GM12878 (cell line): ENCODE measurements at regions not wholly inside any gene's neighbourhood (a gene's known extent, or its start where the extent isn't known, plus 50 kb on each side); places are given as distances from the start of the nearest gene placed in this dataset.

ENCODE experiments used
- ATAC-seq: fragments of 200-7000 bp; cut with Tn5 transposase; 3 replicates; pipeline ENCODE4 v1.9.1; 2020; ENCODE audit warnings: mild to moderate bottlenecking, moderate library complexity
- BruUV-seq: library from RNA; stranded (reverse); fragments of 400-500 nt; replicated peaks from 2 replicates; lab custom pipeline; 2021; lab: Mats Ljungman, UMichigan
- CTCF ChIA-PET: fragments of 300-600 bp; sonication (Branson Sonifier 250); formaldehyde crosslinking; extraction: SDS; loops from one replicate; lab custom pipeline; 2021; ENCODE audit warnings: inconsistent platforms; lab: Yijun Ruan, JAX
- POLR2A ChIA-PET: fragments of 350-600 bp; formaldehyde crosslinking; extraction: SDS; loops from one replicate; lab custom pipeline; 2021; ENCODE audit warnings: inconsistent platforms; lab: Charles Lee
- RAD21 ChIA-PET: fragments of 300-600 bp; sonication (Branson Sonifier 250); formaldehyde crosslinking; loops from one replicate; lab custom pipeline; 2023; ENCODE audit warnings: antibody characterized with exemption; ENCODE audit not compliant: unreplicated experiment; lab: Charles Lee
- SMC1A ChIA-PET: fragments of 300-600 bp; sonication (Branson Sonifier 250); formaldehyde crosslinking; loops from one replicate; lab custom pipeline; 2023; ENCODE audit not compliant: unreplicated experiment, uncharacterized antibody; lab: Charles Lee
- DNase-seq: peaks from one replicate; pipeline ENCODE4 v3.0.0-alpha.2; 2011; ENCODE audit warnings: low read depth, low spot score
- FAIRE-seq: peaks from 3 replicates; lab custom pipeline; 2011; peaks lifted over from hg19 to GRCh38; lab: Jason Lieb, UNC
- H2AFZ ChIP-seq: 2 replicates; pipeline ENCODE4 v1.6.0; 2011; ENCODE audit warnings: low read depth, low read length, control low read depth; ENCODE audit not compliant: control insufficient read depth
- H3K27ac ChIP-seq: 2 replicates; pipeline ENCODE4 v1.5.1; 2011; ENCODE audit warnings: control low read depth; ENCODE audit not compliant: control insufficient read depth, insufficient read depth
- H3K27me3 ChIP-seq, 2 experiments: replicated peaks in 1 of 2; 2 replicates each; pipeline versions ENCODE4 v1.6.0 to v1.6.1; 2011; ENCODE audit warnings: low read length in 1 of 2; ENCODE audit not compliant: control insufficient read depth in 2 of 2, insufficient read depth in 2 of 2
- H3K36me3 ChIP-seq, 2 experiments: 2 replicates each; pipeline ENCODE4 v1.5.1; 2011; ENCODE audit warnings: low read length in 1 of 2; ENCODE audit not compliant: control insufficient read depth in 2 of 2, insufficient read depth in 2 of 2
- H3K4me1 ChIP-seq: 2 replicates; pipeline ENCODE4 v1.6.1; 2011; ENCODE audit warnings: mild to moderate bottlenecking, low read length, moderate library complexity, mixed read lengths; ENCODE audit not compliant: control insufficient read depth, insufficient read depth
- H3K4me2 ChIP-seq: 2 replicates; pipeline ENCODE4 v1.6.0; 2011; ENCODE audit warnings: control low read depth; ENCODE audit not compliant: control insufficient read depth, insufficient read depth
- H3K4me3 ChIP-seq: fragments of 200-600 bp; sonication (generic); 2 replicates; pipeline ENCODE4 v1.5.1; 2016
- H3K79me2 ChIP-seq: 2 replicates; pipeline ENCODE4 v1.6.0; 2011; ENCODE audit warnings: low read length; ENCODE audit not compliant: control insufficient read depth, insufficient read depth
- H3K9ac ChIP-seq: 2 replicates; pipeline ENCODE4 v1.8.0; 2011; ENCODE audit warnings: low read length, control low read depth, mixed read lengths; ENCODE audit not compliant: control insufficient read depth, insufficient read depth
- H3K9me3 ChIP-seq: replicated peaks from 3 replicates; pipeline ENCODE4 v1.5.1; 2011; ENCODE audit warnings: mild to moderate bottlenecking, low read length; ENCODE audit not compliant: control insufficient read depth, insufficient read depth
- H4K20me1 ChIP-seq: 2 replicates; pipeline ENCODE4 v1.6.0; 2011; ENCODE audit not compliant: control insufficient read depth, insufficient read depth
- CBFB ChIP-seq: IDR thresholded peaks from 2 replicates; pipeline ENCODE4 v1.6.1; 2016; ENCODE audit warnings: antibody characterized with exemption, low read depth
- MEF2A ChIP-seq: IDR thresholded peaks from 2 replicates; pipeline ENCODE4 v1.6.1; 2011; ENCODE audit warnings: low read depth, mild to moderate bottlenecking, low read length, moderate library complexity; ENCODE audit not compliant: insufficient read depth
- MEF2B ChIP-seq: fragments of 450-650 bp; IDR thresholded peaks from 2 replicates; pipeline ENCODE4 v1.6.1; 2018; ENCODE audit warnings: mild to moderate bottlenecking, moderate library complexity; ENCODE audit not compliant: partially characterized antibody, poor library complexity, severe bottlenecking
- RBBP5 ChIP-seq: fragments of 200-600 bp; sonication (generic); conservative IDR thresholded peaks from 2 replicates; pipeline ENCODE4 v1.6.1; 2016
- STAT3 ChIP-seq: IDR thresholded peaks from 2 replicates; pipeline ENCODE4 v1.6.1; 2011; ENCODE audit warnings: low read depth, low read length, improper control_type of control experiment
- ZNF24 ChIP-seq: fragments of 450-650 bp; IDR thresholded peaks from 2 replicates; pipeline ENCODE4 v1.6.1; 2017; ENCODE audit warnings: antibody characterized with exemption, mild to moderate bottlenecking
- ZNF622 ChIP-seq: fragments of 450-650 bp; IDR thresholded peaks from 2 replicates; pipeline ENCODE4 v1.6.1; 2017; ENCODE audit warnings: mild to moderate bottlenecking, inconsistent platforms
- WGBS: methylation state at CpG from one replicate; pipeline ENCODE4 v1.1.6; 2016; ENCODE audit warnings: low lambda C conversion rate; ENCODE audit not compliant: insufficient replicate concordance, insufficient coverage; ENCODE audit errors: missing lambda C conversion rate; 5-methylcytosine and 5-hydroxymethylcytosine counted together
- in situ Hi-C: fragments of 300-500 bp; cut with MboI; formaldehyde crosslinking; loops from 9 replicates; pipeline ENCODE4 v1.14.3; 2018; ENCODE audit warnings: mixed read lengths
- intact Hi-C: fragments of 100-400 bp; cut with micrococcal nuclease; formaldehyde crosslinking; loops from one replicate; pipeline ENCODE4 v1.14.2; 2022; ENCODE audit not compliant: unreplicated experiment
- TF ChIP-seq, protein P1 (sequence below): fragments of 450-650 bp; formaldehyde crosslinking; IDR thresholded peaks from 2 replicates; pipeline ENCODE4 v1.4.0; 2022; ENCODE audit warnings: mild to moderate bottlenecking, moderate library complexity

DNA sequence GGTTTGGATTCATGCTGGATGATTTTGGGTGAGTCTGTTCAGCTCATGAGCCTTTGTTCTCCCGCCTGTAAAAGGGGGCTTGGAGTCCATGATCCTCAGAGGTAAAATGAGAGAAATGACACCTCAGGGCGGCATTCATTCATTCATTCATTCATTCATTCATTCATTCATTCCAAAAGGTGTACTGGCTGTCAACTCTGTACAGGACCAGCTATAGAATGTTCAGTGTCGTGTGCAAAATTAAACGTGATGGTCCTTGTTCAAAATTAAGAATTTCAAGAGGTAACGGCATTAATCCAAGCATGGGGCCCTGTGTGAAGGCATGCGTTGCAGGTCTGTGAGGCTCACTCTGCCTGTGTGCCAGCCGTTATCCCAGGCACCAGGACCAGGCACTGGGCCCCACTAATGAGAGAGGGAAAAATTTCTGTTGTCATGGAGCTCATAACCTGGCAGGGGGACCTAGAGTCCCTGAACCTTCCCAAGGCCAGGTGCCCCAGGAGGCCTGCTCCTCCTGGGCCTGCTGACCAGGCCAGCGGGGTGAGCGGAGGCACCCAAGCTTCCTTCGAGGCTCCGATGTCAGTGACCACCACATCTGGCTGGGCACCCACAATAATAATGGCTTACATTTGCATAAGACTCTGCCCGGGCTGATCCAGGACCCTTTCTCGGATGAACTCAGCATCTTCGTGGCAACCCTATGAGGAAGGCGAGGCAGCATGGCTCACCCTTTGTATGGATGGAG, 53.2 kb downstream of the CEBPB start:
- H3K4me2 ChIP-seq = no peak overlapping the region
- FAIRE-seq (no peak), ATAC-seq (no peak), DNase-seq (no peak)
- no TSS peak for BruUV-seq
- H3K9ac ChIP-seq = no peak overlapping the region
- intact Hi-C loops = no loop called here
- no peaks in the 10 kb centered on the region for H3K4me1 ChIP-seq
- in situ Hi-C loops = no loop called here
- SMC1A ChIA-PET = no interaction called here
- no peaks in the 10 kb centered on the region for H4K20me1 ChIP-seq
- no peaks in the 10 kb centered on the region for H3K9me3 ChIP-seq
- no peak overlapping the region for H2AFZ ChIP-seq
- CTCF ChIA-PET = no interaction called here
- H3K4me3 ChIP-seq = no peak overlapping the region
- POLR2A ChIA-PET = interaction anchor here (1.3 kb wide), 1 partner anchor 43 kb away, joined by 3 read pairs; no protein-coding TSS in a partner anchor
- no peaks in the 10 kb centered on the region; a peak in 2 of 4 replicates for H3K27me3 ChIP-seq
- H3K36me3 ChIP-seq = no peaks in the 10 kb centered on the region
- TF ChIP-seq CBFB = no peak
- no peak for TF ChIP-seq MEF2B
- no peak for TF ChIP-seq ZNF622
- peak; percentile 80 for TF ChIP-seq ZNF24
- TF ChIP-seq, all 136 proteins: peak for 1
- 47% methylated on average over 15 of the region's 15 CpGs for WGBS
- no peak overlapping the region for H3K27ac ChIP-seq
- RAD21 ChIA-PET = no interaction called here
- H3K79me2 ChIP-seq = no peaks in the 10 kb centered on the region

GRCh38 chr20:50244352-50245149, 53.9 kb downstream of the CEBPB start:
- Histone ChIP-seq H2AFZ (no peak overlapping the region), H3K27ac (no peak overlapping the region), H3K4me3 (no peak overlapping the region), H4K20me1 (no peaks in the 10 kb centered on the region), H3K9me3 (no peaks in the 10 kb centered on the region), H3K27me3 (no peaks in the 10 kb centered on the region; a peak in 2 of 4 replicates), H3K9ac (no peak overlapping the region), H3K79me2 (no peaks in the 10 kb centered on the region), H3K36me3 (no peaks in the 10 kb centered on the region), H3K4me2 (no peak overlapping the region), H3K4me1 (no peaks in the 10 kb centered on the region)
- no TSS peak for BruUV-seq
- DNase-seq (no peak), ATAC-seq (no peak), FAIRE-seq (no peak)
- SMC1A ChIA-PET = no interaction called here
- intact Hi-C loops = no loop called here
- in situ Hi-C loops = no loop called here
- TF ChIP-seq STAT3 (no peak), MEF2A (no peak), RBBP5 (no peak)
- TF ChIP-seq, protein P1, sequence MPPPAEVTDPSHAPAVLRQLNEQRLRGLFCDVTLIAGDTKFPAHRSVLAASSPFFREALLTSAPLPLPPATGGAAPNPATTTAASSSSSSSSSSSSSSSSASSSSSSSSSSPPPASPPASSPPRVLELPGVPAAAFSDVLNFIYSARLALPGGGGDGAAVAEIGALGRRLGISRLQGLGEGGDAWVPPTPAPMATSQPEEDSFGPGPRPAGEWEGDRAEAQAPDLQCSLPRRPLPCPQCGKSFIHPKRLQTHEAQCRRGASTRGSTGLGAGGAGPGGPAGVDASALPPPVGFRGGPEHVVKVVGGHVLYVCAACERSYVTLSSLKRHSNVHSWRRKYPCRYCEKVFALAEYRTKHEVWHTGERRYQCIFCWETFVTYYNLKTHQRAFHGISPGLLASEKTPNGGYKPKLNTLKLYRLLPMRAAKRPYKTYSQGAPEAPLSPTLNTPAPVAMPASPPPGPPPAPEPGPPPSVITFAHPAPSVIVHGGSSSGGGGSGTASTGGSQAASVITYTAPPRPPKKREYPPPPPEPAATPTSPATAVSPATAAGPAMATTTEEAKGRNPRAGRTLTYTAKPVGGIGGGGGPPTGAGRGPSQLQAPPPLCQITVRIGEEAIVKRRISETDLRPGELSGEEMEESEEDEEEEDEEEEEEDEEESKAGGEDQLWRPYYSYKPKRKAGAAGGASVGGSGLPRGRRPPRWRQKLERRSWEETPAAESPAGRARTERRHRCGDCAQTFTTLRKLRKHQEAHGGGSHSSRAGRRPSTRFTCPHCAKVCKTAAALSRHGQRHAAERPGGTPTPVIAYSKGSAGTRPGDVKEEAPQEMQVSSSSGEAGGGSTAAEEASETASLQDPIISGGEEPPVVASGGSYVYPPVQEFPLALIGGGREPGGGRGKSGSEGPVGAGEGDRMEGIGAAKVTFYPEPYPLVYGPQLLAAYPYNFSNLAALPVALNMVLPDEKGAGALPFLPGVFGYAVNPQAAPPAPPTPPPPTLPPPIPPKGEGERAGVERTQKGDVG (CRISPR knock-in tag) = no peak
- WGBS = 60% methylated on average over 9 of the region's 9 CpGs
- RAD21 ChIA-PET = no interaction called here
- CTCF ChIA-PET = interaction anchor here (1.0 to 1.1 kb wide), 2 partner anchors 17 to 344 kb away, joined by 3 to 6 read pairs; no protein-coding TSS in a partner anchor
- POLR2A ChIA-PET = no interaction called here
